Endothelial cell of umbilical vein (primary cell): ENCODE measurements at regions not wholly inside any gene's neighbourhood (a gene's known extent, or its start where the extent isn't known, plus 50 kb on each side); places are given as distances from the start of the nearest gene placed in this dataset.

Experiments
- BruUV-seq: library from RNA; stranded (reverse); fragments of 400-500 nt; replicated peaks from 2 replicates; lab custom pipeline; 2021; lab: Mats Ljungman, UMichigan
- CTCF ChIA-PET: fragments of 300-600, 350-600 bp; sonication (Branson Sonifier 250); formaldehyde crosslinking; loops from one replicate; lab custom pipeline; 2021; ENCODE audit warnings: antibody characterized with exemption, inconsistent platforms; lab: Charles Lee
- POLR2A ChIA-PET: fragments of 300-600, 350-600 bp; sonication (Branson Sonifier 250); formaldehyde crosslinking; loops from one replicate; lab custom pipeline; 2021; ENCODE audit warnings: antibody characterized with exemption, inconsistent platforms; lab: Charles Lee
- DNase-seq: peaks from one replicate; pipeline ENCODE4 v3.0.0-alpha.2; 2011; ENCODE audit warnings: low read depth, low spot score
- FAIRE-seq: peaks from 2 replicates; lab custom pipeline; 2011; peaks lifted over from hg19 to GRCh38; lab: Jason Lieb, UNC
- H2AFZ ChIP-seq: 2 replicates; pipeline ENCODE4 v1.6.0; 2012; ENCODE audit warnings: low read depth, low read length, control low read depth, inconsistent platforms
- H3K27ac ChIP-seq: 2 replicates; pipeline ENCODE4 v1.5.1; 2011; ENCODE audit warnings: low read depth, mild to moderate bottlenecking, control low read depth, low read length, moderate library complexity; ENCODE audit not compliant: insufficient read depth
- H3K27me3 ChIP-seq, 2 experiments: 2 replicates each; pipeline versions ENCODE4 v1.6.0 to v1.6.1; 2011; ENCODE audit warnings: low read length in 2 of 2, mixed read lengths in 1 of 2; ENCODE audit not compliant: control insufficient read depth in 2 of 2, insufficient read depth in 2 of 2
- H3K36me3 ChIP-seq, 2 experiments: 2 replicates in 1 of 2; 3 replicates in 1 of 2; pipeline ENCODE4 v1.5.1; 2011; ENCODE audit warnings: low read length in 2 of 2, mild to moderate bottlenecking in 1 of 2, moderate library complexity in 1 of 2; ENCODE audit not compliant: control insufficient read depth in 2 of 2, insufficient read depth in 2 of 2; ENCODE audit errors: extremely low read depth in 1 of 2
- H3K4me1 ChIP-seq: 3 replicates; pipeline ENCODE4 v1.5.1; 2011; ENCODE audit warnings: mild to moderate bottlenecking, low read length; ENCODE audit not compliant: control insufficient read depth, insufficient read depth; ENCODE audit errors: extremely low read depth
- H3K4me2 ChIP-seq: 2 replicates; pipeline ENCODE4 v1.6.1; 2011; ENCODE audit warnings: low read length, control low read depth, mixed read lengths; ENCODE audit not compliant: insufficient read depth
- H3K4me3 ChIP-seq, 3 experiments: fragments of 200-600 bp in 1 of 3; sonication (generic), shearing (Covaris generic) in 1 of 3; replicated peaks in 1 of 3; 2 replicates each; pipeline ENCODE4 v1.5.1; 2011 to 2016; ENCODE audit warnings: control low read depth in 3 of 3, low read length in 3 of 3, mild to moderate bottlenecking in 2 of 3, inconsistent platforms in 1 of 3, low read depth in 1 of 3, moderate library complexity in 1 of 3; ENCODE audit not compliant: insufficient read depth in 1 of 3
- H3K79me2 ChIP-seq: 2 replicates; pipeline ENCODE4 v1.6.0; 2012; ENCODE audit warnings: low read length, inconsistent platforms; ENCODE audit not compliant: control insufficient read depth, insufficient read depth
- H3K9ac ChIP-seq: replicated peaks from 2 replicates; pipeline ENCODE3; 2011; ENCODE audit warnings: low read length, control low read depth; ENCODE audit not compliant: insufficient read depth; ENCODE audit errors: extremely low read depth
- H3K9me1 ChIP-seq: replicated peaks from 3 replicates; pipeline ENCODE4 v1.6.0; 2011; ENCODE audit warnings: mild to moderate bottlenecking, low read length; ENCODE audit not compliant: control insufficient read depth, insufficient read depth; ENCODE audit errors: extremely low read depth
- H3K9me3 ChIP-seq: replicated peaks from 2 replicates; pipeline ENCODE4 v1.5.1; 2012; ENCODE audit warnings: low read length, inconsistent platforms; ENCODE audit not compliant: control insufficient read depth, insufficient read depth
- H4K20me1 ChIP-seq: replicated peaks from 2 replicates; pipeline ENCODE3; 2011; ENCODE audit warnings: mild to moderate bottlenecking, low read length; ENCODE audit not compliant: control insufficient read depth, insufficient read depth; ENCODE audit errors: extremely low read depth
- CTCF ChIP-seq, 2 donors: IDR thresholded peaks; 1 replicate in 1 of 2; 2 replicates in 1 of 2; pipeline ENCODE4 v1.5.1; 2011; ENCODE audit warnings: low read length in 2 of 2, mild to moderate bottlenecking in 2 of 2, moderate library complexity in 2 of 2, control low read depth in 1 of 2, inconsistent platforms in 1 of 2, low read depth in 1 of 2; ENCODE audit not compliant: insufficient read depth in 1 of 2; ENCODE audit errors: extremely low read depth in 1 of 2
- EZH2 ChIP-seq: IDR thresholded peaks from 2 replicates; pipeline ENCODE4 v1.6.1; 2012; ENCODE audit warnings: borderline replicate concordance, low read depth, mild to moderate bottlenecking, moderate library complexity, low read length, inconsistent platforms; ENCODE audit not compliant: severe bottlenecking
- FOS ChIP-seq: IDR thresholded peaks from 2 replicates; pipeline ENCODE4 v1.6.1; 2011; ENCODE audit warnings: mild to moderate bottlenecking, low read length, moderate library complexity, borderline replicate concordance; ENCODE audit not compliant: insufficient read depth
- GATA2 ChIP-seq: IDR thresholded peaks from 2 replicates; pipeline ENCODE4 v1.7.0; 2011; ENCODE audit warnings: low read depth, mild to moderate bottlenecking, moderate library complexity, mixed read lengths, low read length; ENCODE audit not compliant: insufficient read length, insufficient read depth
- JUN ChIP-seq: IDR thresholded peaks from 2 replicates; pipeline ENCODE4 v1.6.1; 2011; ENCODE audit warnings: borderline replicate concordance, low read depth; ENCODE audit not compliant: insufficient read length, insufficient read depth
- MYC ChIP-seq: IDR thresholded peaks from one replicate; pipeline ENCODE4 v1.6.1; 2011; ENCODE audit warnings: mild to moderate bottlenecking, low read depth, low read length
- POLR2A ChIP-seq: IDR thresholded peaks from 2 replicates; pipeline ENCODE4 v1.6.1; 2012; ENCODE audit warnings: low read depth, mild to moderate bottlenecking, control low read depth, low read length
- POLR2AphosphoS5 ChIP-seq: IDR thresholded peaks from 2 replicates; pipeline ENCODE4 v1.6.1; 2012; ENCODE audit warnings: low read depth, mild to moderate bottlenecking, control low read depth, low read length, moderate library complexity; ENCODE audit not compliant: insufficient read depth
- dilution Hi-C: fragments of 300-500 bp; cut with MboI; formaldehyde crosslinking; loops from one replicate; pipeline ENCODE4 v1.15.0; 2019; ENCODE audit warnings: low sequenced_read_pairs; ENCODE audit not compliant: extremely low pct_ligation_motif_present
- intact Hi-C: fragments of 100-400 bp; cut with micrococcal nuclease; formaldehyde crosslinking; loops from one replicate; pipeline ENCODE4 v1.10.0; 2022
- TF ChIP-seq, protein P1 (sequence below): IDR thresholded peaks from 2 replicates; pipeline ENCODE4 v1.6.1; 2011; ENCODE audit not compliant: insufficient read depth, insufficient read length

DNA sequence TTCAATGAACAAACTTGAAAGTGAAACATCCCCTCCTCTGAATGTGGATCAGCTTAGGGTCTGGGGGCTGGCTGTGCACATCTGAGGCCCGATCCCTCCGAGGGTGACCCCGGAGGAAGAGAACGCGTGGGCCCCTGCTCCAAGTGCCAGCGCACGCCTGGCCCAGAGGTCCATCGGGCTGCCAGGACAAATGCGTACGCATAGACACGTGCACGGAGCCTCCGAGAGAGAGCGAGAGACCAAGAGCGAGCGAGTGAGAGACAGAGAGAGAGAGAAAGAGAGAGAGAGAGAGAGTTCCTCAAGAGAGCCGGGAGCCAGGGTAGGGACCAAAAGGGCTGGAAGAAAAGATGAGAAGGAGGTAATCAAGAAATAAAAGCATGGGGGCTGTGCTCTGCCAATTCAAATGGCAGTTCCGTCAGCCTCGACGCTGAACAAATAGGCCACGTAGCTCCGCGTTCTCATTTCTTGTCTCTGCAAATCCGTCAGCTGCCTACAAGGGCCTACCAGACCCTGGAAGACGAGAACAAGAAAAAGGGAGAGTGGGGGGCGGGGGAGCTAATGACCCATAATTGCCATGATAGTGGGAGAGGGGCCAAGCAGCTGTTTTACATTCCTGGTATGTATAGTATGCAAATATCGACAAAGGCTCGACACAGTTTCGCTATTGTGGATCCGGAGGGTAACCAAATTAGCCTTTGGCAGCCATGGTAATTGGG, 435.3 kb upstream of the ZFHX3 start:
- Histone ChIP-seq H3K9me3 (peaks cover 2% of the 10 kb centered on the region), H2AFZ (no peak overlapping the region), H4K20me1 (no peaks in the 10 kb centered on the region), H3K4me3 (no peak overlapping the region), H3K36me3 (no peaks in the 10 kb centered on the region), H3K9me1 (no peaks in the 10 kb centered on the region), H3K4me2 (no peak overlapping the region), H3K9ac (no peak overlapping the region), H3K27ac (no peak overlapping the region), H3K27me3 (no peaks in the 10 kb centered on the region), H3K4me1 (no peaks in the 10 kb centered on the region), H3K79me2 (no peaks in the 10 kb centered on the region)
- BruUV-seq, result no TSS peak
- dilution Hi-C loops, result no loop called here
- no peak for TF ChIP-seq POLR2AphosphoS5
- no peak for TF ChIP-seq FOS
- TF ChIP-seq POLR2A, result no peak
- TF ChIP-seq JUN, result no peak
- no peak for TF ChIP-seq CTCF (IDR thresholded peaks at IDR 0.05; ENCODE audit: extremely low read depth in 1 of 2, insufficient read depth in 1 of 2, low read depth in 1 of 2, low read length in 2 of 2)
- TF ChIP-seq, protein P1, sequence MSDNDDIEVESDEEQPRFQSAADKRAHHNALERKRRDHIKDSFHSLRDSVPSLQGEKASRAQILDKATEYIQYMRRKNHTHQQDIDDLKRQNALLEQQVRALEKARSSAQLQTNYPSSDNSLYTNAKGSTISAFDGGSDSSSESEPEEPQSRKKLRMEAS, result no peak
- TF ChIP-seq MYC, result no peak
- TF ChIP-seq EZH2, result no peak
- TF ChIP-seq GATA2, result no peak
- no peak for DNase-seq
- POLR2A ChIA-PET, result no interaction called here
- intact Hi-C loops, result no loop called here
- FAIRE-seq, result no peak
- CTCF ChIA-PET, result no interaction called here
